DMS79 (cell line): ENCODE measurements at regions not wholly inside any gene's neighbourhood (a gene's known extent, or its start where the extent isn't known, plus 50 kb on each side); places are given as distances from the start of the nearest gene placed in this dataset.
"Not testable (repeated sequence)": the region's sequence is repeated elsewhere in the genome, so short reads cannot be mapped to it uniquely, and the experiment has no call there.

ENCODE experiments used
- DNase-seq: peaks from one replicate; lab custom pipeline; 2025; lab: John Stamatoyannopoulos, UW

DNA sequence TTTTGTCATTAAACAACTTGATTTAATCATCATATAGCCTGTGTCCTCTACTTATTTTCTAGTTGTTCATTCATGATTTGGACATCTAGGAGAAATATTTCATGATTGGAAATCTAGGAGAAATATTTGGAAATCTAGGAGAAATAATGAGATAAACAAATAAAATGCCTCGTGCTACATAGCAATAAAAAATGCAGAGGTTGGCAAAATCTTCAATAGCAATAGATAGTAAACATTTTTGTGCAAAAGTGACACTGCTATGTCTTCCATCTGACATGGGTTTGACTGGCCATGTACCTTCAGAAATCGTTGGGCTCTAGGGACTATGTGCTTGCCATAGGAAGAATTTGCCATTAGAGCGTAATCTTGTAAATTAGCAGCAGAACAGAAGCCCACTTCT lies 1304.5 kb upstream of the ZEB2 start:
- no peak for DNase-seq

DNA sequence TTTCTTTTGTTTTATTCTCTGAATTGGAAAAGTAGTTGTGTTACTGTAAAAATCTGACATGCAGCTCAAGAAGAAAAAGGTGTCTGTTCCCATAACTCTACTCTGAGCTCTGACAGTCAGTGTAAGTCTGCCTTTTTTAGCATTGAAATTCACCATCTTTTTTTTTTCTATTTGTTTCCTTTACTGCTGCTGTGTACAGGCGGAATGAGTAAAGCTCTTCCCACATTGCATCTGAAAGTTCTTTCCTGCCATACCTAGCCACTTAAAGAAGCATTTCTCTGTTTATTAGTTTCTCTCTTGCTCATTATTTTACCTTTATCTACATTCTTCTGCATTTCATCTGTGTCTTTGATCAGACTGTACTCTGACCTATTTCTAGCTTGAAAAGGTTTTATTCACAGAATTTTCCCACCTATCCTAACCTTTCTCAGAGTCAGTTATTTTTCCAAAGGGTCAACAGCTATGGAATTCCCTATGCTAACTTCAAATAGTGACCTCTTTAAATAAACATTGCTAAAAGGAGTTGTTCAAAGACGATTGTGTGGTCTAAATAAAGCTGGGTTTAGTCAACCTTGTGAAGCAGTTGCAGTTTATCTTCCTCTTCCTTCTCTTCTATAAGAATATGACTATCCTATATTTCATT lies 1303.1 kb upstream of the ZEB2 start:
- no peak for DNase-seq

DNA sequence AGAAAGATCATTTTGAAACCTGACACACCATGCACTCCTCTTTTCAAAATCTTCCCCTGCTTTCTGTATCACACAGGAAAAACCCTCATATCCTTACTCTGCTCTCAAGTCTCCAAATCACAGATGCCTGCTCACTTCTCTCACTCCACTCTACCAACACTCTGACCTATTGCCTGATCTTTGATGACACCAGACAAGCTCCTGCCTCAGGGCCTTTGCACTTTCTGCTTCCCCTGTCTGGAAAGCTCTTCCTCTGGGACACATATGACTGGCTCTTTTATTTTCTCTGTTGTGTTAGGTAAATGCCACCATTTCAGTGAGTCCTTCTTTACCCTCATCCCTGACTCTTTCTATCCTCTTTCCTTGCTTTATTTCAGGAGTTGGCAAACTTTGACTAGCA lies 1300.7 kb upstream of the ZEB2 start:
- DNase-seq: no peak

DNA sequence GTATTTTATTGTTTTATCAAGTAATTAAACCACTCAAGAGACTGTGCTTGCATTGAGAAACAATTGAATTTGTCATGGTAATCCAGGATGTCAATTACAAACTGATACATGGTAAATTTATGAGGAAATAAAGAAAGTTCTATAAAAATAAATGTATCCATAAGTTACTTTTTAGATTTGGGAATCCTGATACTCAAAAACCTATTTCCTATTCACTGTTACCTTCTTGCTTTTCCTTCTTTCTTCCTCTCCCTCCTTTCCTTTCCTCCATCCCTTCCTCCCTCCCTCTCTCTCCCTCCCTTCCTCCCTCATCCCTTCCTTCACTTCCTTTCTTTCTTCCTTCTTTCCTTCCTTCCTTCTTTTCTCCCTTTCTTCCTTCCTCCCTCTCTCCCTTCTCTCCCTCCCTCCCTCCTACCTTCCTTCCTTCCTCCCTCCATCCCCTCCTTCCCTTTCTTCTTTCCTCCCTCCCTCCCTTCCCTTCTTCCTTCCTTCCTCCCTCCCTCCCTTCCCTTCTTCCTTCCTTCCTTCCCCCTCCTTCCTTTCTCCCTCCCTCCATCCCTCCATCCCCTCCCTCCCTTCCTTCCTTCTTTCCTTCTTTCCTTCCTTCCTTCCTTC lies 1299.1 kb upstream of the ZEB2 start:
- no peak for DNase-seq

DNA sequence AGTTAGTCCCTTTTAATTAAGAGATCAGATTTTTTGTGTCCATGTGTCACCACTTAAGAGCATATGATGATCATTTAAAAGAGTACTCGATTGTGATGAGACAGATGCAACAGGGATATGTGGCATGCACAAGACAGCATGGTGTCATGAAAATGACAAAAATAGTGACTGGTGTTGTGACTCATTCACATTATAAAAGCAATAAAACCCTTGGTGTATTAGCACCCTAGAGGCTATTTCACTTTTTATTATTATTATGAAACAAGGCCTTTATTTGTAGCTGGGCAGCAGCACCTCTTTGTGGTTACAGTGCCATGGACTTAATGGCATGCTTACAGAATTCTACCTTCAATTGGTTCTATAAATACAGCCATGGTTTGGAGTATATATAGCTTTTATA lies 1296.0 kb upstream of the ZEB2 start:
- no peak for DNase-seq

DNA sequence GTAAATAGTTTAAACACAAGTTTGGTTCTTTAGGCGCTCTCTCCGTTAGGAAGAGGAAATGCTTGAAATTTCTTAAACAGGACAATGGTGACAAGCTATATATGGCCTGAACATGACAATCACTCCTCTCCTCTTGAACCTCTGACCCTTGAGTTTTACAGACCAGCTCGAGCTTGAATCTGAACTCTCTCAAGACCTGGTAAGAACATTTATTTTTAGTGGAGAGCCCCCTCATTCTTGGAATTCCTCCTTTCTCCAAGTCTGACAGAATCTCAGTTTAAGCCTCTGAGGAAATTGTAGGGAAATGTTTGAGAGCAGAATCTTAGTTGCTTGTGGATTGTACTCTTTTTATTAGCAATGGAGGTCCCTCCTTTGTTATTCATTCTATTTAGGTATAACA lies 1293.6 kb upstream of the ZEB2 start:
- DNase-seq: no peak

DNA sequence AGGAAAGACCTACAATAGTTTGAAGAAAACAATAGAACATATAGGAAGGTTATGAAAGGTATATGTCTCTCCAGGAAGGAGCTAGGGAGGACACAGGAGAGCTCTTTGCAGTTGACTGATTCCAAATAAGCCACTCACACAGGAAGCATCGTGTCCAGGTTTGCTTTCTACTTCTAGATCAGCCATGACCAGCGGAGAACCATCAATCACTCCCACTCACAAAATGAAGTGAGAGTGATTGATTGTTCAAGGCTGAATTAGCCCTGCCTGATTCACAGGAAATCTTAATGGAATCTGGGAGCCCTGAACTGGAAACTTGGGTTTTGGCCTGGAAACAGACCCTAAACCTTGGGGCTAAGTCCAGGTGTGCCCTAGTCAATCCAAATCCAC lies 1292.2 kb upstream of the ZEB2 start:
- no peak for DNase-seq

DNA sequence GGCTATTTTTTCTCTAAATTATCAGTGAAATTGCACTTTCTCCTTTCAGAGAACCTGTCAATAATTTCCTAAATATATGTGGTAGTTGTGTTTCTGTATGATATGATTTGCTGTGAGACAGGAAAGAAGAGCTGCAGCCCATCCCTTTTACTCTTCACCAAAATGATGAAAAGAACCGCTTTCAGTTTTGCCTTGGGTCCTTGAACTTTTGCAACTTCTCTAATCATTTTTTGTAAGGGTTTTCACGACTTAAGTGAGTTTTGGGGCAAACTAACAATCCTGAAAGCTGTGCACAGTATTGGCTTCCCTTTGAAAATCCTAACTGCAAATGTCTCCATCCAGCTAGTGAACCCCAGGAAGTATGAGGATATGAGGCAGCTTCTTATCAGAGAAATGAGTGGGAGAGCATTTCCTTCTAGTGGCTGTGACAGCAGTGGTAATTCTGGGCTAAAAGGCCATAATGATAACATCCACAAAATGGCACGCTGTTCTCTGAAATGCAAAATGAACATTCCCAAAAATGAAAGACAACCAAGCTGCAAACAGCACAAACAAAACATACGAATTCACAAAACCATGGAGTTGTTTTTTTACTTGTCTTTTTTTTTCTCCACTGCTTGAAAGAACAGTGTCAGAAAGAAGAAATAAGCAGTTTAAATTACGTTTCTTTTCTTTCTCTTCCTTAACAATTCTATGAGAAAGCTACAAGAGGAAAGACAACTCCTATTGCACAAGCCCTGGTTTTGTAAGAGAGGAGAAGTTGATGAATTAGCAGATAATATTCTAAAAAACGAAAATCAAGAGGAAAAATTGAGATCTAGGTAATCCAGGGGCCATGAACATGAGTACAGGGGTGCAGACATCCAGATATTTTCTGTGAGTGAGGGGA lies 1291.6 kb upstream of the ZEB2 start:
- DNase-seq: no peak

- DNase-seq: no peak
Observed at GRCh38 chr2:145807968-145808367, 1288.0 kb upstream of the ZEB2 start.

DNA sequence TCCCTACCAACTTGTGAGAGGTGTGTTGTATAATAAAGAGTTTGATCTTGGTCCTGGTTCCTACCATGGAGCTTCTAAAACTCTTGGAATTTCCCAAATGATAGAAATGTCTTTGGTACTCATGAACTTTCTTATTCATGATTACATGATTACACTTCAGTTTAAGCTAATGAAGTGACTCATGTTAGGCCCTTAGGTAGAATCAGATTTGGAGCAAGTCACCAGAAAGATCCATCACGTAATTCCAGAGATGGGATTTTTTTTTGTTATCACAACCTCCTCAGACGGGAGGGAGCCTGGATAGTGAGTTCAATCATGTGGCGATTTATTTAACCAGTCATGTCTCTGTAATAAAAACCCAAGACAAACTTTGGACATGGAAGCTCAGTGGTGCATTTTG lies 1287.6 kb upstream of the ZEB2 start:
- no peak for DNase-seq

DNA sequence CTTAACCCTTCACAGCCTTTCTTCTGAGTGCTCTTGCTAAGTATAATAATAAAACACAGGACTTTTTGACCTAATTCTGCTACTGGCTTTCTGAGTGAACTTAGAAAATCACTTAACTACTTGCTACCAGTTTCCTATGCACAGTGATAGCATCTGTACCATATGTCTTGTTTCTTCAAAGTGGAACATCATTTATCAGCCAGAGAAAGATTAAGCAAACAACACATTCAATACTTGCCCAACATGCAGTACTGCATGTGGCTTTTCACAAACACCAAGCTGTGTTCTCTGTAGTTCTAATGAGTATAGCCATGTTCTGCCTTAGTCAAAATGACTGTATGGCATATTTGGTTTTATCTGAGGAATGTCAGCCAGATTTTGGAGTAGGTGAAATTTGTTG lies 1286.6 kb upstream of the ZEB2 start:
- no peak for DNase-seq

GRCh38 chr2:145802133-145802532 lies 1282.2 kb upstream of the ZEB2 start:
- DNase-seq: no peak

DNA sequence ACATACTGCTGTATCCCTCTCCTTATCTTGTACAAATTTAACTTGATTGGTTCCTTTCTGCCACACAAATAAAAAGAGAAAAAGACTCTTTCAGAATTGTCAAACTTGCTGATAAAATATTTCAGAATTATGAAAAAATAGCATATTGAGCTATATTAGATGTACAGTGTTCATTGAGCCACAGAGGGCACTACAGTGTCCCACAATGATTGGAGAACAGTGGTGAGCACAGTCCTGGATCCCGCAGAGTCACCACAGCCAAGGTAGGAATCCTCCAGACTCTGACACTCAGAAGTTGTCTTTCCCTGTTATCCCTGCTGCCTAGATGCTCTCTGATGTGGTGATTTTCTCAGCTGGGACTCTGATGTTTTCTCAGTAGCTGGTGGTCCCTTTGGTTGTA lies 1281.3 kb upstream of the ZEB2 start:
- DNase-seq: no peak

- DNase-seq: no peak
Observed at GRCh38 chr2:145800151-145801091, 1280.5 kb upstream of the ZEB2 start.

DNA sequence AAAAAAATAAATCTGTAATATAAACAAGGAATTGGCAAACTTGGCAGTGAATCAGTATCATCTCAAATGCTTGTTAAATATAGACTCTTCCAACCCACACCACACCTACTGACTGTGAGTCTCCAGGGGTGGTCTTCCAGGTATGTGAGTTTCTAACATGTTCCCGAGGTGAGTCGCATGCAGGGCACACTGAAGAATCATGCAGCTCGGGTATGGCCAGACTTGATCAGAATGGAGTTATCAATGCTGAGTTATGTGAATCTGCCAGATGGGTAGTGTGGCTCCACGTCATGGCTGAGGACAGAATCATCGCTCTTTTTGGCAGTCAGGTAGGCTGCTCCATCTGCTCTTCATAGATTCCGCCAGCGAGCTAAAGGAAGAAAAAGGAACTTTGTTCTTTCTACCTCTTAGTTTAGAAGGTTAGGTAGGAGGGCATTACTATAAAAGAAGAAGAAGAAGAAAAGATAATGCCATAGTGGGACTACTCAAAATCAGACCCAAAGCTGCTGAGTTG lies 1279.7 kb upstream of the ZEB2 start:
- DNase-seq: no peak

DNA sequence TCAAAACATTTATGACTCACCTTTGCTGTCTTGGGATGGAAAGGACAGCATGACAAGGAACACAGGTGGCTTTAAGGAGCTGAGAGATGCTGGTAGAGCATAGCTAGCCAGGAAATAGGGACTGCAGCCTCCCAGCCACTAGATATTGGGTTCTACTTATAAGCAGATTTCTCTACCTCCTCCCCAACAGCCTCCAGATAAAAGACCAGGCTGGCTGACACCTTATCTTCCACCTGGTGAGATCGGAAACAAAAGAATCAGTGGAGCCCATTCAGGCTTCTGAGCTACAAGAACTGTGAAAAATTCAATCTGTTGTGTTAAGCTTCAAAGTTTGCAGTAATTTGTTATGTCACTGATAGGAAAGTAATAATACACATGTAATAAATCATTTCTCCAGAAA lies 1278.5 kb upstream of the ZEB2 start:
- no peak for DNase-seq

GRCh38 chr2:145797692-145798091 lies 1277.8 kb upstream of the ZEB2 start:
- no peak for DNase-seq

DNA sequence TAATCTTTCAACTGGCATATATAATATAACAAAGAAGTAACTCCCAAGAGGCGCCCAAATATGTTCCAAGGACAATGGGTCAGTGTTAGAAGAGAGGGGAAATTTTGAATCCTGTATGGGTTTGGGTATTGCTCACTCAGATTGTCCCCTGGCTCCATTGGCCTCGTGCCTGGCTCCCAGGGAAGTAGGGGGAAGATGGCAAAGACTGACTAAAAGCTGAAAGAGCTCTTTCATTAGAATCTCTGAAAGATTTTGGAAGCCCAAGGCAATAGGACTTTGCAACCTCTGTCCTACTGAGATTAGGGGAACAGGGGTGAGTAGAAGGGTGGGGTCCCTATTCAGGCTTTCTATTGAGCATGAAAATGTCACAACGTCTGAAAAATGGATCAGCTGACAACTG lies 1272.8 kb upstream of the ZEB2 start:
- no peak for DNase-seq

DNA sequence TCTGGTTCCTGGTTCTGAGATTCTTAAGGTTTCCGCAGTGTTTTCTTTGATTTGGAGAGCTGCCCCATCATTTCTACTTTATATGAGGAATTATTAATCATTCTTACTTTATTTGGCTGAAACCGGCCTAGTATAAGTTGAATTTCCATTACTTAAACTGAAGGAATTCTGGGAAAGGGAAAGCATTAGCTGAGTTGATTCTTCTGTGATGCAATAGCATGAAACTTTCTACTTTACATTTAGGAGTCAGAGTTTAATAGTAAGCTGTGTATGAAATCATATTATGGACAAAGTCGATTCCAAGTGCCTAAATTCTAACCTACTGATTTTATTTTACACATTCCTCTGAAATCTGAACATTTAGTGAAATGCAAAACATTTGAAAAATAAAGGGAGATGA lies 1269.7 kb upstream of the ZEB2 start:
- no peak for DNase-seq

- not testable (repeated sequence) for DNase-seq
Observed at GRCh38 chr2:145787597-145788361, 1267.9 kb upstream of the ZEB2 start.

DNA sequence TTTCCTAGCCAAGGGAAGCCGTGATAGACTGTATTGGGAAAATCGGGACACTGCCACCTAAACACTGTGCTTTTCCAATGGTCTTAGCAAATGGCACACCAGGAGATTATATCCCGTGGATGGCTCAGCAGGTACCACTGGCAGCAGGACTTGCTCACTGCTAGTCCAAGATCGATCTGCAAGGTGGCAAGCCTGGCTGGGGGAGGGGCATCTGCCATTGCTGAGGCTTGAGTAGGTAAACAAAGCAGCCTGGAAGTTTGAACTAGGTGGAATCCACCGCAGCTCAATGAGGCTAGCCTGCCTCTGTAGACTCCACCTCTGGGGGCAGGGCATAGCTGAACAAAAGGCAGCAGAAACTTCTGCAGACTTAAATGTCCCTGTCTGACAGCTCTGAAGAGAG lies 1262.7 kb upstream of the ZEB2 start:
- DNase-seq: not testable (repeated sequence)
